ENCODE measurements at regions not wholly inside any gene's neighbourhood (a gene's known extent, or its start where the extent isn't known, plus 50 kb on each side); places are given as distances from the start of the nearest gene placed in this dataset.

DNA sequence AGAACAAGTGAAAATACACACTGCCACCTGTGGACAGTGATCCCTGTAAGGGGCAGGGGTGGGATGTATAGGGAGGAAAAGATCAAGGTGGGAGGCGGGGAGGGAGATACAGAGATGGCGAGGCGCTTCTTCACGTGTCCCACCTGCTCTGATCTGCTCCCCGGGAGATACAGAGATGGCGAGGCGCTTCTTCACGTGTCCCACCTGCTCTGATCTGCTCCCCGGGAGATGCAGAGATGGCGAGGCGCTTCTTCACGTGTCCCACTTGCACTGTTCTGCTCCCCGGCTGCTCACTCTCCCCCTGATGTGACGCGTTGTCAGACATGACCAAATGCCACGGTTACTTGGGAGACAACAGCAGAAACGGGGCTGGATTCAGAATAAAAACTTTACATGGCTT, 308.3 kb upstream of the SHH start:
- TF ChIP-seq, protein P1, sequence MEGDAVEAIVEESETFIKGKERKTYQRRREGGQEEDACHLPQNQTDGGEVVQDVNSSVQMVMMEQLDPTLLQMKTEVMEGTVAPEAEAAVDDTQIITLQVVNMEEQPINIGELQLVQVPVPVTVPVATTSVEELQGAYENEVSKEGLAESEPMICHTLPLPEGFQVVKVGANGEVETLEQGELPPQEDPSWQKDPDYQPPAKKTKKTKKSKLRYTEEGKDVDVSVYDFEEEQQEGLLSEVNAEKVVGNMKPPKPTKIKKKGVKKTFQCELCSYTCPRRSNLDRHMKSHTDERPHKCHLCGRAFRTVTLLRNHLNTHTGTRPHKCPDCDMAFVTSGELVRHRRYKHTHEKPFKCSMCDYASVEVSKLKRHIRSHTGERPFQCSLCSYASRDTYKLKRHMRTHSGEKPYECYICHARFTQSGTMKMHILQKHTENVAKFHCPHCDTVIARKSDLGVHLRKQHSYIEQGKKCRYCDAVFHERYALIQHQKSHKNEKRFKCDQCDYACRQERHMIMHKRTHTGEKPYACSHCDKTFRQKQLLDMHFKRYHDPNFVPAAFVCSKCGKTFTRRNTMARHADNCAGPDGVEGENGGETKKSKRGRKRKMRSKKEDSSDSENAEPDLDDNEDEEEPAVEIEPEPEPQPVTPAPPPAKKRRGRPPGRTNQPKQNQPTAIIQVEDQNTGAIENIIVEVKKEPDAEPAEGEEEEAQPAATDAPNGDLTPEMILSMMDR (IDR thresholded peaks at IDR 0.05), result no peak
- TF ChIP-seq EP300 (IDR thresholded peaks at IDR 0.05), result no peak

All from upper lobe of left lung (tissue), 4 donors.